GM21576 (cell line): ENCODE measurements at regions not wholly inside any gene's neighbourhood (a gene's known extent, or its start where the extent isn't known, plus 50 kb on each side); places are given as distances from the start of the nearest gene placed in this dataset.
"Not testable (repeated sequence)": the region's sequence is repeated elsewhere in the genome, so short reads cannot be mapped to it uniquely, and the experiment has no call there.

Experiments
- ATAC-seq: cut with Tn5 transposase; IDR thresholded peaks from one replicate; pipeline ENCODE4 v1.9.1; 2021; ENCODE audit warnings: mild to moderate bottlenecking, moderate library complexity; ENCODE audit not compliant: unreplicated experiment

- ATAC-seq: no peak
Measured at GRCh38 chr2:150681120-150681804, 193.8 kb upstream of the RND3 start.

GRCh38 chr2:150679456-150680120 lies 192.1 kb upstream of the RND3 start:
- ATAC-seq: no peak

GRCh38 chr2:150677551-150677950 lies 190.1 kb upstream of the RND3 start:
- no peak for ATAC-seq

- no peak for ATAC-seq
Measured at GRCh38 chr2:150676747-150677383, 189.4 kb upstream of the RND3 start.

GRCh38 chr2:150675807-150676206 lies 188.3 kb upstream of the RND3 start:
- ATAC-seq: no peak

GRCh38 chr2:150674283-150674682 lies 186.8 kb upstream of the RND3 start:
- no peak for ATAC-seq

GRCh38 chr2:150672311-150672710 lies 184.8 kb upstream of the RND3 start:
- ATAC-seq: no peak

GRCh38 chr2:150669492-150669891 lies 182.0 kb upstream of the RND3 start:
- no peak for ATAC-seq

GRCh38 chr2:150667039-150667438 lies 179.6 kb upstream of the RND3 start:
- ATAC-seq: not testable (repeated sequence)

GRCh38 chr2:150663143-150663542 lies 175.7 kb upstream of the RND3 start:
- no peak for ATAC-seq

GRCh38 chr2:150656002-150656401 lies 168.5 kb upstream of the RND3 start:
- ATAC-seq: no peak

GRCh38 chr2:150653351-150653750 lies 165.9 kb upstream of the RND3 start:
- ATAC-seq: no peak

GRCh38 chr2:150647943-150648342 lies 160.5 kb upstream of the RND3 start:
- ATAC-seq: no peak

GRCh38 chr2:150646746-150647145 lies 159.3 kb upstream of the RND3 start:
- no peak for ATAC-seq

GRCh38 chr2:150644298-150645067 lies 157.0 kb upstream of the RND3 start:
- no peak for ATAC-seq

GRCh38 chr2:150643114-150643725 lies 155.8 kb upstream of the RND3 start:
- ATAC-seq: no peak

- ATAC-seq: no peak
Measured at GRCh38 chr2:150640039-150640438, 152.6 kb upstream of the RND3 start.

- ATAC-seq: no peak
Measured at GRCh38 chr2:150639383-150639782, 151.9 kb upstream of the RND3 start.

- no peak for ATAC-seq
Measured at GRCh38 chr2:150631236-150631821, 143.9 kb upstream of the RND3 start.

- ATAC-seq: no peak
Measured at GRCh38 chr2:150630587-150631235, 143.2 kb upstream of the RND3 start.
